Liver (tissue), 3 donors: ENCODE measurements at regions not wholly inside any gene's neighbourhood (a gene's known extent, or its start where the extent isn't known, plus 50 kb on each side); places are given as distances from the start of the nearest gene placed in this dataset.

Experiments
- CTCF ChIP-seq: fragments of 150-350 bp; IDR thresholded peaks from 2 replicates; pipeline ENCODE4 v1.5.1; 2017; ENCODE audit warnings: improper control_type of control experiment, low read depth, low read length; ENCODE audit not compliant: missing input control
- FOXA2 ChIP-seq: IDR thresholded peaks from 2 replicates; pipeline ENCODE4 v1.6.1; 2016; ENCODE audit warnings: antibody characterized with exemption
- JUND ChIP-seq, 2 donors: IDR thresholded peaks; 2 replicates each; pipeline ENCODE4 v1.6.1; 2016; ENCODE audit warnings: antibody characterized with exemption in 2 of 2
- TAF1 ChIP-seq: conservative IDR thresholded peaks from 2 replicates; pipeline ENCODE4 v1.6.1; 2016; ENCODE audit warnings: antibody characterized with exemption, mild to moderate bottlenecking
- YY1 ChIP-seq: IDR thresholded peaks from 2 replicates; pipeline ENCODE4 v1.6.1; 2016; ENCODE audit warnings: antibody characterized with exemption, mild to moderate bottlenecking
- donor health status: healthy.
- donor health status: healthy.

- TF ChIP-seq FOXA2 (no peak), TAF1 (no peak), JUND (IDR thresholded peaks at IDR 0.05) (no peak), CTCF (no peak), YY1 (no peak)
These were observed 416.5 kb upstream of the TGFBR2 start for GRCh38 chr3:30189900-30190299.
